H9 (cell line): ENCODE measurements at regions not wholly inside any gene's neighbourhood (a gene's known extent, or its start where the extent isn't known, plus 50 kb on each side); places are given as distances from the start of the nearest gene placed in this dataset.

ENCODE experiments used
- DNase-seq: peaks from one replicate; pipeline ENCODE4 v3.0.0-alpha.2; 2017
- H2AFZ ChIP-seq: one replicate; pipeline ENCODE4 v1.6.1; 2013; ENCODE audit warnings: mild to moderate bottlenecking, low read length, control low read depth, moderate library complexity
- H2AK5ac ChIP-seq: 2 replicates; pipeline ENCODE4 v1.6.1; 2013; ENCODE audit warnings: low read length, control low read depth, mixed read lengths; ENCODE audit not compliant: insufficient read length
- H2BK120ac ChIP-seq: one replicate; pipeline ENCODE4 v1.6.1; 2013; ENCODE audit warnings: low read depth, mild to moderate bottlenecking, low read length, control low read depth, inconsistent platforms; ENCODE audit not compliant: poor library complexity, severe bottlenecking
- H2BK12ac ChIP-seq: 2 replicates; pipeline ENCODE4 v1.6.1; 2013; ENCODE audit warnings: low read length, control low read depth, mixed read lengths, low read depth; ENCODE audit not compliant: insufficient read length
- H2BK15ac ChIP-seq: 2 replicates; pipeline ENCODE4 v1.6.1; 2013; ENCODE audit warnings: low read depth, low read length, control low read depth
- H2BK20ac ChIP-seq: one replicate; pipeline ENCODE4 v1.6.1; 2013; ENCODE audit warnings: low read depth, mild to moderate bottlenecking, low read length, control low read depth, inconsistent platforms; ENCODE audit not compliant: poor library complexity, severe bottlenecking
- H2BK5ac ChIP-seq: 2 replicates; pipeline ENCODE4 v1.6.1; 2013; ENCODE audit warnings: low read length, control low read depth, mixed read lengths; ENCODE audit not compliant: insufficient read length
- H3K14ac ChIP-seq: 2 replicates; pipeline ENCODE4 v1.6.1; 2013; ENCODE audit warnings: low read length, control low read depth; ENCODE audit not compliant: insufficient read depth
- H3K18ac ChIP-seq: 2 replicates; pipeline ENCODE4 v1.6.1; 2013; ENCODE audit warnings: low read depth, mild to moderate bottlenecking, mixed read lengths, low read length, control low read depth; ENCODE audit not compliant: insufficient read length
- H3K23ac ChIP-seq: 2 replicates; pipeline ENCODE4 v1.6.1; 2013; ENCODE audit warnings: low read length, control low read depth, mixed read lengths, low read depth; ENCODE audit not compliant: insufficient read length
- H3K23me2 ChIP-seq: 2 replicates; pipeline ENCODE4 v1.6.1; 2013; ENCODE audit warnings: low read depth, mild to moderate bottlenecking, mixed read lengths, low read length, control low read depth; ENCODE audit not compliant: insufficient read length, poor library complexity, severe bottlenecking
- H3K27ac ChIP-seq: 2 replicates; pipeline ENCODE4 v1.5.1; 2013; ENCODE audit warnings: low read length, control low read depth, mixed read lengths, low read depth; ENCODE audit not compliant: insufficient read length
- H3K27me3 ChIP-seq: 2 replicates; pipeline ENCODE4 v1.6.1; 2013; ENCODE audit warnings: low read length, control low read depth, inconsistent platforms; ENCODE audit not compliant: insufficient read depth
- H3K4ac ChIP-seq: 2 replicates; pipeline ENCODE4 v1.6.1; 2013; ENCODE audit warnings: low read depth, mild to moderate bottlenecking, control low read depth, inconsistent platforms, low read length, moderate library complexity
- H3K4me1 ChIP-seq: 2 replicates; pipeline ENCODE4 v1.6.1; 2013; ENCODE audit warnings: low read length, control low read depth, inconsistent platforms; ENCODE audit not compliant: insufficient read depth
- H3K4me2 ChIP-seq: 2 replicates; pipeline ENCODE4 v1.6.1; 2013; ENCODE audit warnings: low read length, control low read depth, mixed read lengths; ENCODE audit not compliant: insufficient read length, insufficient read depth
- H3K56ac ChIP-seq: 2 replicates; pipeline ENCODE4 v1.6.1; 2013; ENCODE audit warnings: low read depth, mild to moderate bottlenecking, mixed read lengths, low read length, control low read depth; ENCODE audit not compliant: insufficient read length
- H3K79me1 ChIP-seq: 2 replicates; pipeline ENCODE4 v1.6.1; 2013; ENCODE audit warnings: low read depth, mild to moderate bottlenecking, moderate library complexity, low read length, control low read depth, inconsistent platforms; ENCODE audit not compliant: insufficient read depth, poor library complexity, severe bottlenecking
- H3K79me2 ChIP-seq: 2 replicates; pipeline ENCODE4 v1.6.1; 2013; ENCODE audit warnings: low read length, control low read depth, inconsistent platforms; ENCODE audit not compliant: insufficient read depth
- H3K9ac ChIP-seq: 2 replicates; pipeline ENCODE4 v1.6.1; 2013; ENCODE audit warnings: low read length, control low read depth, mixed read lengths; ENCODE audit not compliant: insufficient read length; ENCODE audit errors: extremely low read depth
- H3K9me3 ChIP-seq: one replicate; pipeline ENCODE4 v1.6.1; 2013; ENCODE audit warnings: low read depth, low read length, inconsistent platforms; ENCODE audit not compliant: control insufficient read depth
- H3T11ph ChIP-seq: one replicate; pipeline ENCODE4 v1.6.1; 2013; ENCODE audit warnings: mild to moderate bottlenecking, low read length, control low read depth, inconsistent platforms
- H4K20me1 ChIP-seq: one replicate; pipeline ENCODE4 v1.6.1; 2013; ENCODE audit not compliant: control insufficient read depth, insufficient read length, insufficient read depth
- H4K5ac ChIP-seq: 2 replicates; pipeline ENCODE4 v1.6.1; 2013; ENCODE audit warnings: low read depth, mild to moderate bottlenecking, mixed read lengths, low read length, control low read depth; ENCODE audit not compliant: insufficient read length
- H4K8ac ChIP-seq: replicated peaks from 2 replicates; pipeline ENCODE4 v1.6.1; 2013; ENCODE audit warnings: low read length, control low read depth, mixed read lengths, low read depth; ENCODE audit not compliant: insufficient read length
- H4K91ac ChIP-seq: 2 replicates; pipeline ENCODE4 v1.6.1; 2013; ENCODE audit warnings: low read depth, mild to moderate bottlenecking, moderate library complexity, mixed read lengths, low read length, control low read depth; ENCODE audit not compliant: insufficient read length
- H3K27ac Mint-ChIP-seq, 3 experiments: 2 replicates in 2 of 3; 3 replicates in 1 of 3; pipeline ENCODE4 v1.8.0; 2020 to 2021; ENCODE audit warnings: mixed read lengths in 3 of 3, mild to moderate bottlenecking in 1 of 3, moderate library complexity in 1 of 3
- H3K27me3 Mint-ChIP-seq: 2 replicates; pipeline ENCODE4 v1.8.0; 2021; ENCODE audit warnings: low read depth, mild to moderate bottlenecking, moderate library complexity, mixed read lengths
- H3K36me3 Mint-ChIP-seq, 3 experiments: 2 replicates in 2 of 3; 3 replicates in 1 of 3; pipeline ENCODE4 v1.8.0; 2020 to 2021; ENCODE audit warnings: low read depth in 3 of 3, mixed read lengths in 3 of 3; ENCODE audit not compliant: insufficient read depth in 1 of 3
- H3K4me1 Mint-ChIP-seq, 2 experiments: 2 replicates each; pipeline ENCODE4 v1.8.0; 2020; ENCODE audit warnings: mixed read lengths in 2 of 2
- H3K4me3 Mint-ChIP-seq, 2 experiments: 2 replicates in 1 of 2; 3 replicates in 1 of 2; pipeline ENCODE4 v1.8.0; 2020 to 2021; ENCODE audit warnings: mild to moderate bottlenecking in 2 of 2, mixed read lengths in 2 of 2, moderate library complexity in 1 of 2
- H3K9me3 Mint-ChIP-seq, 2 experiments: 2 replicates in 1 of 2; 3 replicates in 1 of 2; pipeline ENCODE4 v1.8.0; 2020; ENCODE audit warnings: mild to moderate bottlenecking in 2 of 2, mixed read lengths in 2 of 2, moderate library complexity in 1 of 2
- WGBS: extraction: QIAGEN DNeasy Blood & Tissue Kit; methylation state at CpG from one replicate; pipeline ENCODE4 v1.1.7; 2013; ENCODE audit warnings: missing lambda C conversion rate, low lambda C conversion rate, mixed read lengths; ENCODE audit not compliant: insufficient read length; ENCODE audit errors: extremely low coverage; 5-methylcytosine and 5-hydroxymethylcytosine counted together
- TF ChIP-seq, protein P1 (sequence below): fragments of 200-600 bp; sonication (generic); conservative IDR thresholded peaks from 3 replicates; pipeline ENCODE4 v1.8.0; 2021; ENCODE audit warnings: antibody characterized with exemption, mild to moderate bottlenecking

- H3K27ac ChIP-seq: no peak overlapping the region
- no CpG with 5 or more reads among the region's 11 CpGs for WGBS
- H2AFZ ChIP-seq: no peak overlapping the region
These were observed 126.7 kb upstream of the PRSS58 start for GRCh38 chr7:142384493-142384922.

More at GRCh38 chr7:142384493-142384922, 126.7 kb upstream of the PRSS58 start:
- TF ChIP-seq, protein P1, sequence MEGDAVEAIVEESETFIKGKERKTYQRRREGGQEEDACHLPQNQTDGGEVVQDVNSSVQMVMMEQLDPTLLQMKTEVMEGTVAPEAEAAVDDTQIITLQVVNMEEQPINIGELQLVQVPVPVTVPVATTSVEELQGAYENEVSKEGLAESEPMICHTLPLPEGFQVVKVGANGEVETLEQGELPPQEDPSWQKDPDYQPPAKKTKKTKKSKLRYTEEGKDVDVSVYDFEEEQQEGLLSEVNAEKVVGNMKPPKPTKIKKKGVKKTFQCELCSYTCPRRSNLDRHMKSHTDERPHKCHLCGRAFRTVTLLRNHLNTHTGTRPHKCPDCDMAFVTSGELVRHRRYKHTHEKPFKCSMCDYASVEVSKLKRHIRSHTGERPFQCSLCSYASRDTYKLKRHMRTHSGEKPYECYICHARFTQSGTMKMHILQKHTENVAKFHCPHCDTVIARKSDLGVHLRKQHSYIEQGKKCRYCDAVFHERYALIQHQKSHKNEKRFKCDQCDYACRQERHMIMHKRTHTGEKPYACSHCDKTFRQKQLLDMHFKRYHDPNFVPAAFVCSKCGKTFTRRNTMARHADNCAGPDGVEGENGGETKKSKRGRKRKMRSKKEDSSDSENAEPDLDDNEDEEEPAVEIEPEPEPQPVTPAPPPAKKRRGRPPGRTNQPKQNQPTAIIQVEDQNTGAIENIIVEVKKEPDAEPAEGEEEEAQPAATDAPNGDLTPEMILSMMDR: no peak
- H4K8ac ChIP-seq: no peak overlapping the region
- Mint-ChIP-seq H3K9me3 (no peaks in the 10 kb centered on the region), H3K4me1 (peaks cover 17 to 18% of the 10 kb centered on the region in 2 experiments), H3K36me3 (no peaks in the 10 kb centered on the region), H3K27ac (no peak overlapping the region; a peak in 2 of 7 replicates), H3K4me3 (no peak overlapping the region), H3K27me3 (peaks cover 11% of the 10 kb centered on the region)
- no peak overlapping the region for H3T11ph ChIP-seq
- no peaks in the 10 kb centered on the region for H3K79me1 ChIP-seq
- H3K56ac ChIP-seq: no peak overlapping the region
- H4K91ac ChIP-seq: no peak overlapping the region
- H3K27me3 ChIP-seq: no peaks in the 10 kb centered on the region
- no peak overlapping the region for H2BK5ac ChIP-seq
- no peak overlapping the region for H3K9ac ChIP-seq
- no peaks in the 10 kb centered on the region for H3K79me2 ChIP-seq
- DNase-seq: no peak
- no peak overlapping the region for H3K14ac ChIP-seq
- H2BK15ac ChIP-seq: no peak overlapping the region
- H3K4me2 ChIP-seq: no peak overlapping the region
- no peak overlapping the region for H4K5ac ChIP-seq
- H3K9me3 ChIP-seq: no peaks in the 10 kb centered on the region
- no peak overlapping the region for H2BK12ac ChIP-seq
- no peak overlapping the region for H3K4ac ChIP-seq
- H2BK20ac ChIP-seq: no peak overlapping the region
- no peak overlapping the region for H2AK5ac ChIP-seq
- H2BK120ac ChIP-seq: no peak overlapping the region
- no peaks in the 10 kb centered on the region for H4K20me1 ChIP-seq
- H3K23ac ChIP-seq: no peak overlapping the region
- H3K23me2 ChIP-seq: no peaks in the 10 kb centered on the region
- H3K18ac ChIP-seq: no peak overlapping the region
- H3K4me1 ChIP-seq: peaks cover 2% of the 10 kb centered on the region; the same call in 1 of the 2 replicates
